HepG2 (cell line): ENCODE measurements at regions not wholly inside any gene's neighbourhood (a gene's known extent, or its start where the extent isn't known, plus 50 kb on each side); places are given as distances from the start of the nearest gene placed in this dataset.

Experiments used
- ATAC-seq: fragments of 200-7000 bp; cut with Tn5 transposase; 3 replicates; pipeline ENCODE4 v1.9.1; 2020; ENCODE audit warnings: mild to moderate bottlenecking, moderate library complexity
- BruUV-seq: library from RNA; stranded (reverse); fragments of 400-500 nt; replicated peaks from 2 replicates; lab custom pipeline; 2021; lab: Mats Ljungman, UMichigan
- CTCF ChIA-PET: fragments of 300-600 bp; formaldehyde crosslinking; extraction: SDS; loops from one replicate; lab custom pipeline; 2021; ENCODE audit warnings: low total read pairs, inconsistent platforms, low intra/inter-chr PET ratio; lab: Yijun Ruan, JAX
- POLR2A ChIA-PET: fragments of 350-600 bp; sonication (Branson Sonifier 250); formaldehyde crosslinking; loops from one replicate; lab custom pipeline; 2020; ENCODE audit warnings: antibody characterized with exemption, inconsistent platforms; lab: Yijun Ruan, JAX
- DNase-seq: peaks from one replicate; pipeline ENCODE4 v3.0.0-alpha.2; 2015; ENCODE audit warnings: low spot score
- FAIRE-seq: peaks from 3 replicates; lab custom pipeline; 2011; peaks lifted over from hg19 to GRCh38; lab: Jason Lieb, UNC
- H2AFZ ChIP-seq: one replicate; pipeline ENCODE4 v1.6.1; 2011; ENCODE audit warnings: low read length, inconsistent platforms
- H3K27ac ChIP-seq: fragments of 300-600 bp; 3 replicates; pipeline ENCODE4 v1.8.0; 2011; ENCODE audit warnings: mixed run types, mild to moderate bottlenecking, mixed read lengths, low read length, inconsistent platforms; ENCODE audit not compliant: insufficient read depth; ENCODE audit errors: extremely low read length
- H3K27me3 ChIP-seq, 2 experiments: fragments of 200-600 bp in 1 of 2; 2 replicates in 1 of 2; 3 replicates in 1 of 2; pipeline versions ENCODE4 v1.6.0 to v1.8.0; 2011; ENCODE audit warnings: low read length in 2 of 2, mild to moderate bottlenecking in 2 of 2, moderate library complexity in 2 of 2, inconsistent platforms in 1 of 2; ENCODE audit not compliant: insufficient read depth in 2 of 2, control insufficient read depth in 1 of 2
- H3K36me3 ChIP-seq, 2 experiments: fragments of 200-600 bp in 1 of 2; replicated peaks in 1 of 2; 2 replicates in 1 of 2; 3 replicates in 1 of 2; pipeline versions ENCODE4 v1.5.1 to v1.8.0; 2011; ENCODE audit warnings: low read length in 2 of 2, inconsistent platforms in 1 of 2; ENCODE audit not compliant: insufficient read depth in 2 of 2, control insufficient read depth in 1 of 2
- H3K4me1 ChIP-seq: 2 replicates; pipeline ENCODE4 v1.5.1; 2012; ENCODE audit warnings: low read length, inconsistent platforms; ENCODE audit not compliant: insufficient read depth
- H3K4me2 ChIP-seq: 2 replicates; pipeline ENCODE4 v1.6.0; 2011; ENCODE audit warnings: low read depth, low read length, inconsistent platforms
- H3K4me3 ChIP-seq, 3 experiments: fragments of 200-600 bp in 1 of 3; sonication (generic), shearing (Covaris generic) in 1 of 3; replicated peaks in 1 of 3; 2 replicates each; pipeline ENCODE4 v1.5.1; 2011 to 2016; ENCODE audit warnings: low read length in 3 of 3, inconsistent platforms in 2 of 3, low read depth in 2 of 3, mild to moderate bottlenecking in 2 of 3, control low read depth in 1 of 3, mixed read lengths in 1 of 3; ENCODE audit not compliant: insufficient read depth in 1 of 3
- H3K79me2 ChIP-seq: one replicate; pipeline ENCODE4 v1.6.1; 2011; ENCODE audit warnings: low read length, inconsistent platforms; ENCODE audit not compliant: insufficient read depth
- H3K9ac ChIP-seq: 2 replicates; pipeline ENCODE4 v1.6.0; 2011; ENCODE audit warnings: mild to moderate bottlenecking, low read depth, low read length, inconsistent platforms; ENCODE audit not compliant: insufficient read depth
- H3K9me3 ChIP-seq: 2 replicates; pipeline ENCODE4 v1.5.1; 2012; ENCODE audit warnings: mild to moderate bottlenecking, low read length
- H4K20me1 ChIP-seq: 2 replicates; pipeline ENCODE4 v1.6.0; 2011; ENCODE audit warnings: inconsistent platforms, mild to moderate bottlenecking, low read length, moderate library complexity; ENCODE audit not compliant: insufficient read depth
- HNRNPK ChIP-seq: fragments of 200-400 bp; formaldehyde crosslinking; IDR thresholded peaks from 2 replicates; pipeline ENCODE4 v1.6.1; 2018; ENCODE audit warnings: low read length, low read depth, moderate library complexity, mild to moderate bottlenecking; ENCODE audit not compliant: poor library complexity, severe bottlenecking
- IRF9 ChIP-seq: sonication (generic); formaldehyde crosslinking; IDR thresholded peaks from 2 replicates; pipeline ENCODE4 v1.8.0; 2022; ENCODE audit warnings: missing genetic modification reagents, mild to moderate bottlenecking, borderline replicate concordance
- ISX ChIP-seq: sonication (generic); formaldehyde crosslinking; conservative IDR thresholded peaks from 2 replicates; pipeline ENCODE4 v1.5.0; 2020; ENCODE audit warnings: missing genetic modification reagents
- MEF2D ChIP-seq: sonication (generic); formaldehyde crosslinking; IDR thresholded peaks from 2 replicates; pipeline ENCODE4 v1.5.1; 2020; ENCODE audit warnings: mild to moderate bottlenecking, missing genetic modification reagents
- NFE2L1 ChIP-seq: sonication (generic); formaldehyde crosslinking; IDR thresholded peaks from 2 replicates; pipeline ENCODE4 v1.4.0; 2020; ENCODE audit warnings: missing genetic modification reagents, mild to moderate bottlenecking, borderline replicate concordance
- SP2 ChIP-seq: sonication (generic); formaldehyde crosslinking; IDR thresholded peaks from 2 replicates; pipeline ENCODE4 v1.5.1; 2020; ENCODE audit warnings: mild to moderate bottlenecking, missing genetic modification reagents
- SRY ChIP-seq: sonication (generic); formaldehyde crosslinking; IDR thresholded peaks from 2 replicates; pipeline ENCODE4 v1.8.0; 2022; ENCODE audit warnings: mild to moderate bottlenecking, missing genetic modification reagents
- YY1 ChIP-seq: IDR thresholded peaks from 2 replicates; pipeline ENCODE4 v1.6.1; 2011; ENCODE audit warnings: low read length, low read depth, moderate library complexity, mild to moderate bottlenecking; ENCODE audit not compliant: insufficient read depth, insufficient replicate concordance
- ZFP1 ChIP-seq: IDR thresholded peaks from 2 replicates; pipeline ENCODE4 v1.6.1; 2016
- ZNF232 ChIP-seq: sonication (generic); formaldehyde crosslinking; IDR thresholded peaks from 2 replicates; pipeline ENCODE4 v1.4.0; 2020; ENCODE audit warnings: missing genetic modification reagents, borderline replicate concordance
- ZNF337 ChIP-seq: sonication (generic); formaldehyde crosslinking; IDR thresholded peaks from 2 replicates; pipeline ENCODE4 v1.5.1; 2020; ENCODE audit warnings: missing genetic modification reagents, low read depth, mild to moderate bottlenecking, borderline replicate concordance
- WGBS: methylation state at CpG from one replicate; pipeline ENCODE4 v1.1.6; 2017; ENCODE audit warnings: low lambda C conversion rate; 5-methylcytosine and 5-hydroxymethylcytosine counted together
- in situ Hi-C: cut with HindIII; loops from 2 replicates; pipeline ENCODE4 v1.10.0; 2017; ENCODE audit warnings: low pct_unique_long_range_greater_than_20kb; ENCODE audit not compliant: extremely low pct_ligation_motif_present
- intact Hi-C: fragments of 100-400 bp; cut with micrococcal nuclease; formaldehyde crosslinking; loops from one replicate; pipeline ENCODE4 v1.10.0; 2022; ENCODE audit not compliant: unreplicated experiment
- TF ChIP-seq, protein P1 (sequence below): IDR thresholded peaks from 2 replicates; pipeline ENCODE4 v1.4.0; 2020; ENCODE audit warnings: mild to moderate bottlenecking, missing genetic modification reagents
- TF ChIP-seq, protein P2 (sequence below): sonication (generic); formaldehyde crosslinking; IDR thresholded peaks from 2 replicates; pipeline ENCODE4 v1.4.0; 2020; ENCODE audit warnings: missing genetic modification reagents, borderline replicate concordance
- TF ChIP-seq, protein P3 (sequence below): sonication (generic); formaldehyde crosslinking; IDR thresholded peaks from 2 replicates; pipeline ENCODE4 v1.4.0; 2020; ENCODE audit warnings: missing genetic modification reagents, mild to moderate bottlenecking, borderline replicate concordance

DNA sequence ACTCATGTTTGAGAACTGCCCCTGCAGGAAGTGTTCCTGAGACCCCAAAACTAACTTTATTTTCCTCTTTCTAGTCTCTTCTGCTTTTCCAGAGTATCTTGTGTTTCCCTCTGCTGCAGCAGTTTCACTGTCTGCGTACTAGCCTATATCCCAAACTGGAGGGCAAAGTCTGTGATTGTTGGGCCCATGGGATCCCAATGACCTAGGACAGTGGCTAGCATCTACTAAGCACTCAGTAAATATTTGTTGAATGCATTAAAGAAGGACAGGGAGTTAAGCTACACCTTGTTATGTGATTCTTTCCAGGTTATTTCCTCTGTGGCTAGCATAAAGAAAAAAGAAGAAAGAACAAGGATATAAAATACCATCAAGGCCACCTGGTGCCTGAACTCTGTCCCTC lies 210.6 kb upstream of the PHYHIPL start:
- H3K4me1 ChIP-seq: peaks cover 88% of the 10 kb centered on the region
- H3K9me3 ChIP-seq: no peaks in the 10 kb centered on the region; the same call in 1 of the 2 replicates
- peaks cover 5% of the 10 kb centered on the region for H3K79me2 ChIP-seq
- peak; percentile 58 for ATAC-seq
- peak; percentile 84 for FAIRE-seq
- in situ Hi-C loops: loop anchor here (5.0 to 10.0 kb wide), 2 partner anchors 109 to 211 kb away; partner anchors contain the start of gene PHYHIPL
- peak overlapping the region; percentile 13 for H3K9ac ChIP-seq
- H3K27me3 ChIP-seq: no peaks in the 10 kb centered on the region
- WGBS: 0% methylated on average over 1 of the region's 1 CpG
- no TSS peak for BruUV-seq
- peak overlapping the region; percentile 77 for H3K27ac ChIP-seq
- H4K20me1 ChIP-seq: no peaks in the 10 kb centered on the region
- peak overlapping the region in 1 of 3 experiments; percentile 25; a peak in 1 of 6 replicates for H3K4me3 ChIP-seq
- CTCF ChIA-PET: no interaction called here
- H3K4me2 ChIP-seq: peak overlapping the region; percentile 59
- H3K36me3 ChIP-seq: no peaks in the 10 kb centered on the region
- intact Hi-C loops: loop anchor here (2.0 kb wide), 3 partner anchors 41 to 211 kb away; partner anchors contain the start of gene PHYHIPL
- H2AFZ ChIP-seq: no peak overlapping the region
- peak; percentile 81 for DNase-seq
- POLR2A ChIA-PET: interaction anchor here (0.9 to 6.1 kb wide), 9 partner anchors 9 to 211 kb away, joined by 3 to 108 read pairs (median 15); partner anchors contain the start of gene PHYHIPL
- no peak for TF ChIP-seq YY1
- TF ChIP-seq ZFP1: no peak
- no peak for TF ChIP-seq ZNF337
- TF ChIP-seq, protein P1, sequence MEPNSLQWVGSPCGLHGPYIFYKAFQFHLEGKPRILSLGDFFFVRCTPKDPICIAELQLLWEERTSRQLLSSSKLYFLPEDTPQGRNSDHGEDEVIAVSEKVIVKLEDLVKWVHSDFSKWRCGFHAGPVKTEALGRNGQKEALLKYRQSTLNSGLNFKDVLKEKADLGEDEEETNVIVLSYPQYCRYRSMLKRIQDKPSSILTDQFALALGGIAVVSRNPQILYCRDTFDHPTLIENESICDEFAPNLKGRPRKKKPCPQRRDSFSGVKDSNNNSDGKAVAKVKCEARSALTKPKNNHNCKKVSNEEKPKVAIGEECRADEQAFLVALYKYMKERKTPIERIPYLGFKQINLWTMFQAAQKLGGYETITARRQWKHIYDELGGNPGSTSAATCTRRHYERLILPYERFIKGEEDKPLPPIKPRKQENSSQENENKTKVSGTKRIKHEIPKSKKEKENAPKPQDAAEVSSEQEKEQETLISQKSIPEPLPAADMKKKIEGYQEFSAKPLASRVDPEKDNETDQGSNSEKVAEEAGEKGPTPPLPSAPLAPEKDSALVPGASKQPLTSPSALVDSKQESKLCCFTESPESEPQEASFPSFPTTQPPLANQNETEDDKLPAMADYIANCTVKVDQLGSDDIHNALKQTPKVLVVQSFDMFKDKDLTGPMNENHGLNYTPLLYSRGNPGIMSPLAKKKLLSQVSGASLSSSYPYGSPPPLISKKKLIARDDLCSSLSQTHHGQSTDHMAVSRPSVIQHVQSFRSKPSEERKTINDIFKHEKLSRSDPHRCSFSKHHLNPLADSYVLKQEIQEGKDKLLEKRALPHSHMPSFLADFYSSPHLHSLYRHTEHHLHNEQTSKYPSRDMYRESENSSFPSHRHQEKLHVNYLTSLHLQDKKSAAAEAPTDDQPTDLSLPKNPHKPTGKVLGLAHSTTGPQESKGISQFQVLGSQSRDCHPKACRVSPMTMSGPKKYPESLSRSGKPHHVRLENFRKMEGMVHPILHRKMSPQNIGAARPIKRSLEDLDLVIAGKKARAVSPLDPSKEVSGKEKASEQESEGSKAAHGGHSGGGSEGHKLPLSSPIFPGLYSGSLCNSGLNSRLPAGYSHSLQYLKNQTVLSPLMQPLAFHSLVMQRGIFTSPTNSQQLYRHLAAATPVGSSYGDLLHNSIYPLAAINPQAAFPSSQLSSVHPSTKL (CRISPR knock-in tag): peak; percentile 94
- TF ChIP-seq, protein P2, sequence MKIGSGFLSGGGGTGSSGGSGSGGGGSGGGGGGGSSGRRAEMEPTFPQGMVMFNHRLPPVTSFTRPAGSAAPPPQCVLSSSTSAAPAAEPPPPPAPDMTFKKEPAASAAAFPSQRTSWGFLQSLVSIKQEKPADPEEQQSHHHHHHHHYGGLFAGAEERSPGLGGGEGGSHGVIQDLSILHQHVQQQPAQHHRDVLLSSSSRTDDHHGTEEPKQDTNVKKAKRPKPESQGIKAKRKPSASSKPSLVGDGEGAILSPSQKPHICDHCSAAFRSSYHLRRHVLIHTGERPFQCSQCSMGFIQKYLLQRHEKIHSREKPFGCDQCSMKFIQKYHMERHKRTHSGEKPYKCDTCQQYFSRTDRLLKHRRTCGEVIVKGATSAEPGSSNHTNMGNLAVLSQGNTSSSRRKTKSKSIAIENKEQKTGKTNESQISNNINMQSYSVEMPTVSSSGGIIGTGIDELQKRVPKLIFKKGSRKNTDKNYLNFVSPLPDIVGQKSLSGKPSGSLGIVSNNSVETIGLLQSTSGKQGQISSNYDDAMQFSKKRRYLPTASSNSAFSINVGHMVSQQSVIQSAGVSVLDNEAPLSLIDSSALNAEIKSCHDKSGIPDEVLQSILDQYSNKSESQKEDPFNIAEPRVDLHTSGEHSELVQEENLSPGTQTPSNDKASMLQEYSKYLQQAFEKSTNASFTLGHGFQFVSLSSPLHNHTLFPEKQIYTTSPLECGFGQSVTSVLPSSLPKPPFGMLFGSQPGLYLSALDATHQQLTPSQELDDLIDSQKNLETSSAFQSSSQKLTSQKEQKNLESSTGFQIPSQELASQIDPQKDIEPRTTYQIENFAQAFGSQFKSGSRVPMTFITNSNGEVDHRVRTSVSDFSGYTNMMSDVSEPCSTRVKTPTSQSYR (CRISPR knock-in tag): no peak
- TF ChIP-seq MEF2D (CRISPR knock-in tag): peak; percentile 83
- TF ChIP-seq ZNF232: 0 out of 2 replicates have a peak, but pooled peaks have one; percentile 53
- TF ChIP-seq ISX (CRISPR knock-in tag): no peak
- no peak for TF ChIP-seq SRY (CRISPR knock-in tag)
- TF ChIP-seq, protein P3, sequence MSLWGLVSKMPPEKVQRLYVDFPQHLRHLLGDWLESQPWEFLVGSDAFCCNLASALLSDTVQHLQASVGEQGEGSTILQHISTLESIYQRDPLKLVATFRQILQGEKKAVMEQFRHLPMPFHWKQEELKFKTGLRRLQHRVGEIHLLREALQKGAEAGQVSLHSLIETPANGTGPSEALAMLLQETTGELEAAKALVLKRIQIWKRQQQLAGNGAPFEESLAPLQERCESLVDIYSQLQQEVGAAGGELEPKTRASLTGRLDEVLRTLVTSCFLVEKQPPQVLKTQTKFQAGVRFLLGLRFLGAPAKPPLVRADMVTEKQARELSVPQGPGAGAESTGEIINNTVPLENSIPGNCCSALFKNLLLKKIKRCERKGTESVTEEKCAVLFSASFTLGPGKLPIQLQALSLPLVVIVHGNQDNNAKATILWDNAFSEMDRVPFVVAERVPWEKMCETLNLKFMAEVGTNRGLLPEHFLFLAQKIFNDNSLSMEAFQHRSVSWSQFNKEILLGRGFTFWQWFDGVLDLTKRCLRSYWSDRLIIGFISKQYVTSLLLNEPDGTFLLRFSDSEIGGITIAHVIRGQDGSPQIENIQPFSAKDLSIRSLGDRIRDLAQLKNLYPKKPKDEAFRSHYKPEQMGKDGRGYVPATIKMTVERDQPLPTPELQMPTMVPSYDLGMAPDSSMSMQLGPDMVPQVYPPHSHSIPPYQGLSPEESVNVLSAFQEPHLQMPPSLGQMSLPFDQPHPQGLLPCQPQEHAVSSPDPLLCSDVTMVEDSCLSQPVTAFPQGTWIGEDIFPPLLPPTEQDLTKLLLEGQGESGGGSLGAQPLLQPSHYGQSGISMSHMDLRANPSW: no peak
- no peak for TF ChIP-seq IRF9 (CRISPR knock-in tag)
- no peak for TF ChIP-seq NFE2L1 (CRISPR knock-in tag)
- no peak for TF ChIP-seq SP2 (CRISPR knock-in tag)
- no peak for TF ChIP-seq HNRNPK
